NCI-H748 treated with DMSO at 0.1 percent for 48 hours (cell line): ENCODE measurements at regions not wholly inside any gene's neighbourhood (a gene's known extent, or its start where the extent isn't known, plus 50 kb on each side); places are given as distances from the start of the nearest gene placed in this dataset.
A peak's percentile ranks its signal among the peaks of the same experiment; 100 is the strongest.
"Not testable (repeated sequence)": the region's sequence is repeated elsewhere in the genome, so short reads cannot be mapped to it uniquely, and the experiment has no call there.

ENCODE experiments used
- DNase-seq: peaks from one replicate; lab custom pipeline; 2025; lab: John Stamatoyannopoulos, UW

- DNase-seq, result no peak
Measured at GRCh38 chr15:59896663-59897074, 107.4 kb upstream of the FOXB1 start.

GRCh38 chr15:59894835-59895234 lies 109.3 kb upstream of the FOXB1 start:
- DNase-seq, result no peak

- no peak for DNase-seq
Measured at GRCh38 chr15:59892985-59893384, 111.1 kb upstream of the FOXB1 start.

- DNase-seq, result not testable (repeated sequence)
Measured at GRCh38 chr15:59887870-59888269, 116.2 kb upstream of the FOXB1 start.

GRCh38 chr15:59887211-59887610 lies 116.9 kb upstream of the FOXB1 start:
- DNase-seq, result no peak

- no peak for DNase-seq
Measured at GRCh38 chr15:59886441-59886840, 117.7 kb upstream of the FOXB1 start.

- peak; percentile 70 for DNase-seq
Measured at GRCh38 chr15:59885832-59886231, 118.3 kb upstream of the FOXB1 start.

GRCh38 chr15:59879506-59880265 lies 124.4 kb upstream of the FOXB1 start:
- no peak for DNase-seq

- no peak for DNase-seq
Measured at GRCh38 chr15:59876140-59876539, 128.0 kb upstream of the FOXB1 start.

- DNase-seq, result no peak
Measured at GRCh38 chr15:59873644-59874272, 130.4 kb upstream of the FOXB1 start.

- DNase-seq, result no peak
Measured at GRCh38 chr15:59867086-59867855, 136.8 kb upstream of the FOXB1 start.

GRCh38 chr15:59866642-59867041 lies 137.5 kb upstream of the FOXB1 start:
- DNase-seq, result no peak

GRCh38 chr15:59862191-59863155 lies 141.6 kb upstream of the FOXB1 start:
- no peak for DNase-seq

- DNase-seq, result no peak
Measured at GRCh38 chr15:59847968-59848367, 156.1 kb upstream of the FOXB1 start.

GRCh38 chr15:59845942-59846499 lies 156.9 kb upstream of the BNIP2 start:
- DNase-seq, result no peak

GRCh38 chr15:59843609-59844008 lies 154.5 kb upstream of the BNIP2 start:
- DNase-seq, result no peak

GRCh38 chr15:59841036-59841435 lies 151.9 kb upstream of the BNIP2 start:
- no peak for DNase-seq

- no peak for DNase-seq
Measured at GRCh38 chr15:59839906-59840305, 150.8 kb upstream of the BNIP2 start.

GRCh38 chr15:59838900-59839299 lies 149.8 kb upstream of the BNIP2 start:
- no peak for DNase-seq

GRCh38 chr15:59835776-59836175 lies 146.7 kb upstream of the BNIP2 start:
- no peak for DNase-seq

GRCh38 chr15:59834528-59834927 lies 145.4 kb upstream of the BNIP2 start:
- DNase-seq, result no peak
